ENCODE measurements at regions not wholly inside any gene's neighbourhood (a gene's known extent, or its start where the extent isn't known, plus 50 kb on each side); places are given as distances from the start of the nearest gene placed in this dataset.
A peak's percentile ranks its signal among the peaks of the same experiment; 100 is the strongest.

DNA sequence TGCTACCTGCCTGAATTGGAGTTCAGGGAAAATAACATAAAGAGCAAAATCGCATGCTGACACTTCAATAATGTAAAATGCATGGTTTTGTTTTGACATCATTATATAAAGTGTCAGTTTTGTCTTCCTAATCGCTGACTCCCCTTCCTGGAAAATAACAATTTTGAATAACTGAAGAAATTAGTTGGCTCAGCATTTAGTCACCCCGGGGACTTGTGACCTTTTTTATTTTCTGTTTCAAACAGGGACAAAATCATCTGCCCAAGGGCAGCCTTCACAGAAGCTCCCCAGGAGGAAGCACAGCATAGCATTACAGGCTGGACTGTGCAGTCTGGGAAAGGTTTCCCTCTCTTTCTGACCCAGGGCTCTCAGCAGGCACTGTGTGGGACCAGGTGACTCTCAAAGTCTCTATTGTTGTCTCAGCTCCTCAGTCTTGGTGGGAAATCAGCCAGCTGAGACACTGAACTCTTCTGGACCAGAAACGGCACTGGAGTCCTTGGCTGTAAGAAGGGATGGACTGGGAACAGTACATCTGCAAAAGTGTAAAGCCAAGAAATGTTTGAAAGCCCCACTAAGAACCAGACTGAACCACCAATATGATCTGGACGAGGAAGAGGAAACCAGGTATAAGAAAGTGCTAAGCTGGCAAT lies 671.3 kb upstream of the KLF4 start:
- peaks cover 0 to 10% (median 0%) of the 10 kb centered on the region in 4 donors for H3K4me1 ChIP-seq
- H3K4me3 ChIP-seq, result no peak overlapping the region
- H3K36me3 ChIP-seq, result no peaks in the 10 kb centered on the region
- no peak for TF ChIP-seq POLR2A (IDR thresholded peaks at IDR 0.05)
- TF ChIP-seq, protein P1, sequence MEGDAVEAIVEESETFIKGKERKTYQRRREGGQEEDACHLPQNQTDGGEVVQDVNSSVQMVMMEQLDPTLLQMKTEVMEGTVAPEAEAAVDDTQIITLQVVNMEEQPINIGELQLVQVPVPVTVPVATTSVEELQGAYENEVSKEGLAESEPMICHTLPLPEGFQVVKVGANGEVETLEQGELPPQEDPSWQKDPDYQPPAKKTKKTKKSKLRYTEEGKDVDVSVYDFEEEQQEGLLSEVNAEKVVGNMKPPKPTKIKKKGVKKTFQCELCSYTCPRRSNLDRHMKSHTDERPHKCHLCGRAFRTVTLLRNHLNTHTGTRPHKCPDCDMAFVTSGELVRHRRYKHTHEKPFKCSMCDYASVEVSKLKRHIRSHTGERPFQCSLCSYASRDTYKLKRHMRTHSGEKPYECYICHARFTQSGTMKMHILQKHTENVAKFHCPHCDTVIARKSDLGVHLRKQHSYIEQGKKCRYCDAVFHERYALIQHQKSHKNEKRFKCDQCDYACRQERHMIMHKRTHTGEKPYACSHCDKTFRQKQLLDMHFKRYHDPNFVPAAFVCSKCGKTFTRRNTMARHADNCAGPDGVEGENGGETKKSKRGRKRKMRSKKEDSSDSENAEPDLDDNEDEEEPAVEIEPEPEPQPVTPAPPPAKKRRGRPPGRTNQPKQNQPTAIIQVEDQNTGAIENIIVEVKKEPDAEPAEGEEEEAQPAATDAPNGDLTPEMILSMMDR (IDR thresholded peaks at IDR 0.05), result no peak
- no peak overlapping the region for H3K27ac ChIP-seq
- no peak for DNase-seq
- no peaks in the 10 kb centered on the region for H3K9me3 ChIP-seq
- H3K27me3 ChIP-seq, result no peaks in the 10 kb centered on the region

DNA sequence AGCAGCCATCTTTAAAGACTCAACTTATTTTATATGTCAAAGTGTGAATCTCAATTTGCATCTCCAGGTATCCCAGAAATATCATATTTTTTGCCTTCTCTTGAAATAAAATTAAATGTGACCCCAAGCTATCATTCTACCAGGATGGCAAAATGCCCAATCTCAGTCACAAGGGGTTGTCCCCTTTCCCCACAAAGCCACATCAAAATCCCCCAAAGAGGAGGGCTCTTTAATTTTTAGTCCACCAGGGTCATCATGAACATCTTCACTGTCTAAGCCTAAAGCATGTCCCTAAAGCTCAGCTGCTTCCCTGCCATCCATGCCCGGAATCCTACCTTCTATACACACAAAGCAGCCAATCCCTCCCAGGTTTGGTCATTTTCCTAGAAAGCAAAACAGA lies 670.5 kb upstream of the KLF4 start:
- TF ChIP-seq, protein P1 (IDR thresholded peaks at IDR 0.05), result no peak
- no peak for TF ChIP-seq POLR2A (IDR thresholded peaks at IDR 0.05)
- H3K27me3 ChIP-seq, result no peaks in the 10 kb centered on the region
- no peak for DNase-seq
- H3K4me1 ChIP-seq, result peaks cover 0 to 10% (median 0%) of the 10 kb centered on the region in 4 donors
- no peaks in the 10 kb centered on the region for H3K9me3 ChIP-seq
- no peak overlapping the region for H3K27ac ChIP-seq
- H3K36me3 ChIP-seq, result no peaks in the 10 kb centered on the region
- H3K4me3 ChIP-seq, result no peak overlapping the region

DNA sequence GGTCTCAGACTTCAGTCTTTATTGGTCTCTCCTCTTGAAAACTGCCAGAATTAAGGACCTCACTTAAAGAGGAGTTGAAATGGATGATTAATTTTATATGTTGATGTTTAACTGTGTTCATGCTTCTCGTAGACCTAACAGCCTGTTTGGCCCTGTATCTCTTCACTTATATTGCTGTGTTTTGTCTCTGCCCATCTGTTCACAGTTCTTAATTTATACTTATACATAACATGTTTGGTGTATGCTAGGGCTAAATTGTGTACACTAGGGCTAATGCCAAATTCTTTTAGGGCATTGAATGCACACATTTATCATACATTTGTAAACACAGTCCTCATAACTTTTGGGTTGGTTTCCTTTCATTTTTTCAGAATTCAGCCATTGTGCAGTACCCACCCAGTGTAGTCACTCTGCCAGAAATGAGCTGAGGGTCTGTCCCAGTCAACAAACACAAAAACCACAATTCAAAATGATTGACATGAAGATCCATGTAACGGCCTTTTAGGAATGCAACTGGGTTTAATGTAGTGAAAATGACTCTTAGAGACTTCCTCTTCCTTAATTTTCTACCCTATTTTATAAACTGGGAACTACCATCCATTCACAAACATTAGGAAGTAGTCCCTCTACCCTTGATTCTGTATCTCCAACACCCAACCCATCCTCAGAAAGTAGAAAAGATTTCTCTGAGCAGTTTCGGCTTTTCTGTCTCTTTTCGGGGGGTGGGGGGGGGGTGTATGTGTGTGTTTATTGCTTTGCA lies 668.8 kb upstream of the KLF4 start:
- Histone ChIP-seq H3K4me3 (no peak overlapping the region), H3K27me3 (no peaks in the 10 kb centered on the region), H3K4me1 (peaks cover 0 to 10% (median 0%) of the 10 kb centered on the region in 4 donors), H3K9me3 (no peaks in the 10 kb centered on the region), H3K36me3 (no peaks in the 10 kb centered on the region), H3K27ac (no peak overlapping the region)
- no peak for DNase-seq
- TF ChIP-seq, protein P1 (IDR thresholded peaks at IDR 0.05), result no peak
- TF ChIP-seq POLR2A (IDR thresholded peaks at IDR 0.05), result no peak

DNA sequence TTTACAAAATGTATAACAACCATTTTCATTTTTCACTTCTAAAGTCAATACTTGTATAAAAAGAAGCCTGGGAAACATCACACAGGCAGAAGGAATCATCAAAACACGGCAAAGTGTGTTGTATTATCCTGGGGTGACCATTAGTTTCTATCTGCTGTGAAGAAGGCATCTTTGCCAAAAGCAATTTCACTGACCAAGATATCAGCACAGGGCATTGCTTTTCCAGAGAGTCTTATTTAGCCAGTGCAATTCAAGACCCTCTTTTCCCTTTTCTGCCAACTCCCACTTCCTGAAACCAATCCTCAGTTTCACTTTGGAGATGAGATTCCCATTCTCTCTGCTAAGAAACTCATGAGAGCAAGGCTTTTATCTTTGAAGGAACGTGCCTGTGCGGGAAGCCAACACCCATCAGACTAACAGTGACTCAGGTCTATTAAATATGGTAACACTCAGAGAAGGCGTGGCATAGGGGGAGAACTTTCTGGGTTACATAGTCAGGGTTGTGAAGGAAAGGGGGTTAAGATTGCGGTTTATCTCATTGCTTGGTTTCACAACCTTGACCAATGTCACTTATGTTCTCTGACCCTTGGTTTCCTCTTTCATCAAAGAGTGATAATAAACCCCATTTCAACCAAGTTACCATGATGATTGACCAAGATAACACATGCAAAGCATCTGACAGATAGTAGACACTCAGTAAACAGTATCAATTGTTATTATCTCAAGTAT lies 666.9 kb upstream of the KLF4 start:
- Histone ChIP-seq H3K27me3 (no peaks in the 10 kb centered on the region), H3K27ac (peak overlapping the region in 1 of 4 donors; percentile 57), H3K4me1 (peaks cover 0 to 9% (median 0%) of the 10 kb centered on the region in 4 donors), H3K4me3 (no peak overlapping the region), H3K9me3 (no peaks in the 10 kb centered on the region), H3K36me3 (no peaks in the 10 kb centered on the region)
- DNase-seq, result peak in 1 of 3 donors; percentile 56
- TF ChIP-seq, protein P1 (IDR thresholded peaks at IDR 0.05), result no peak
- TF ChIP-seq POLR2A (IDR thresholded peaks at IDR 0.05), result peak in 1 of 2 donors; percentile 15

DNA sequence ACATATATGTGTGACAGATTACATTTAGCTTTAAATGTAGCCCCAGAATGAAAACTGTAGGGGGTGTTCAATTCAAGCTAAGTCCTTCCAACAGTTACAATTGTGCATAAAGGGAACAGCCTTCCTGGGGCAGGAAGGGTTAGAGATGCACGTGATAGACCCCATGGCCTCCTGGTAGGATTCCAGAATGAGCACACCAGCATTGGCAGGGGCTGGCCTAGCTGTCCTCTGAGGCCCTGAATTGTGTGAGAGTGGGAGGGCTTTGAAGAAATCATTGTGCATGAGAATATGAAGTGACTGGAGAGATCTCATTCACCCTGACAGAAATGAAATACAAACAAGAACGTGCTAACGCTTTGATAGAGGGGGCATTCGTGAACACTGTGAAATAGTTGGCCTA lies 663.8 kb upstream of the KLF4 start:
- Histone ChIP-seq H3K4me3 (no peak overlapping the region), H3K27me3 (no peaks in the 10 kb centered on the region), H3K27ac (no peak overlapping the region), H3K9me3 (no peaks in the 10 kb centered on the region), H3K4me1 (peaks cover 0 to 3% (median 0%) of the 10 kb centered on the region in 4 donors), H3K36me3 (no peaks in the 10 kb centered on the region)
- DNase-seq, result no peak
- TF ChIP-seq POLR2A (IDR thresholded peaks at IDR 0.05), result no peak
- TF ChIP-seq, protein P1 (IDR thresholded peaks at IDR 0.05), result no peak
